ENCODE measurements at regions not wholly inside any gene's neighbourhood (a gene's known extent, or its start where the extent isn't known, plus 50 kb on each side); places are given as distances from the start of the nearest gene placed in this dataset.

DNA sequence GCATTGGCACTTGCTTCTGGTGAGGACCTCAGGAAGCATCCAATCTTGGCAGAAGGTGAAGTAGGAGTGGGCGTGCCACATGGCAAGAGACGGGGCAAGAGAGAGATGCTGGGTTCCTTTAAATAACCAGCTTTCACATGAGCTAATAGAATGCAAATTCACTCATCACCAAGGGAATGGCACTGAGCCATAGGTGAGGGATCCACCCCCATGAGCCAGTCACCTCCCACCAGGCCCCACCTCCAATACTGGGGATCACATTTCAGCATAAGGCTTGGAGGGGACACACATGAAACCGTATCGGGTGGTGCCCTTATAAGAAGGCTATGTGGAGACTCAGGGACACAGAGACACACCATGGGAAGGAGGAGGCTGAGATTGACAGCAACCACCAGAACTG, 140.0 kb upstream of the MSX1 start:
- DNase-seq (ENCODE audit: extremely low read depth, low read depth), result no peak
- TF ChIP-seq, protein P1, sequence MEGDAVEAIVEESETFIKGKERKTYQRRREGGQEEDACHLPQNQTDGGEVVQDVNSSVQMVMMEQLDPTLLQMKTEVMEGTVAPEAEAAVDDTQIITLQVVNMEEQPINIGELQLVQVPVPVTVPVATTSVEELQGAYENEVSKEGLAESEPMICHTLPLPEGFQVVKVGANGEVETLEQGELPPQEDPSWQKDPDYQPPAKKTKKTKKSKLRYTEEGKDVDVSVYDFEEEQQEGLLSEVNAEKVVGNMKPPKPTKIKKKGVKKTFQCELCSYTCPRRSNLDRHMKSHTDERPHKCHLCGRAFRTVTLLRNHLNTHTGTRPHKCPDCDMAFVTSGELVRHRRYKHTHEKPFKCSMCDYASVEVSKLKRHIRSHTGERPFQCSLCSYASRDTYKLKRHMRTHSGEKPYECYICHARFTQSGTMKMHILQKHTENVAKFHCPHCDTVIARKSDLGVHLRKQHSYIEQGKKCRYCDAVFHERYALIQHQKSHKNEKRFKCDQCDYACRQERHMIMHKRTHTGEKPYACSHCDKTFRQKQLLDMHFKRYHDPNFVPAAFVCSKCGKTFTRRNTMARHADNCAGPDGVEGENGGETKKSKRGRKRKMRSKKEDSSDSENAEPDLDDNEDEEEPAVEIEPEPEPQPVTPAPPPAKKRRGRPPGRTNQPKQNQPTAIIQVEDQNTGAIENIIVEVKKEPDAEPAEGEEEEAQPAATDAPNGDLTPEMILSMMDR (IDR thresholded peaks at IDR 0.05; ENCODE audit: low read depth, low read length), result no peak

DNA sequence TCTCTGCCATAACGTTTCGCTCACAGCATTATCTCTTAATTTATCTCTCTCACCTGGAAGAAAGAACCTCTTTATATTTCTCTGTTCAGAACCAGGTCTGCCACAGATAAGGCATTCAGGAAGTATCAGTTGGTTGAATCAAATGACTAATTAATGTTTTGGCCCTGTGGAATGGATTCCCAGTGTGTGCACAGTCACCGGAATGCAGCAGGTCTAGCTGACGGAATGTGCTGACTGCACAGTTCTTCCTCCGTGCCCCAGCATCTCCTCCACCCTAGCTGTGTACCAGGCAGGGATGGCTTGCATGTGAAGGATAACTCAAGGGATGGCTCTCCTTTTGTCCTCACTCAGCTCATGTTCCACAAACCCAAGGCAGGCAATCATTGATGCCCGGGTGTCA, 141.8 kb upstream of the MSX1 start:
- TF ChIP-seq, protein P1 (IDR thresholded peaks at IDR 0.05; ENCODE audit: low read depth, low read length), result no peak
- DNase-seq (ENCODE audit: extremely low read depth, low read depth), result no peak

DNA sequence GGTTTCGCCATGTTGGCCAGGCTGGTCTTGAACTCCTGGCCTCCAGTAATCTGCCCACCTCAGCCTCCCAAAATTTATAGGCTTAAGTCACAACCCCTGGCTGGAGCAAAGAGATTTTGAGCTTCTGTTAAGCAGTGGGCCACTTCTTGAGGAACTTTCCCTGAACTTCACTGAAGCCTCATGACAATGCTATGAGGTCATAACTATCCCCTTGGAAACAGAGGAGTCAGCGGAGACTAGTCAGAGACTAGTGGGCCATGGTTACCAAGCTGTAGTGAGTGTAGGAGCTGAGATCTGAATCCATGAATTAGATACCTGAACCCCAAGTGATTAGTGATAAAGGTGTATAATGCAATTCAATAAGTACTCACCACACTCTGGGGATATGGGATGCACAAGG, 145.1 kb upstream of the MSX1 start:
- TF ChIP-seq, protein P1 (IDR thresholded peaks at IDR 0.05; ENCODE audit: low read depth, low read length), result no peak
- no peak for DNase-seq (ENCODE audit: extremely low read depth, low read depth)

DNA sequence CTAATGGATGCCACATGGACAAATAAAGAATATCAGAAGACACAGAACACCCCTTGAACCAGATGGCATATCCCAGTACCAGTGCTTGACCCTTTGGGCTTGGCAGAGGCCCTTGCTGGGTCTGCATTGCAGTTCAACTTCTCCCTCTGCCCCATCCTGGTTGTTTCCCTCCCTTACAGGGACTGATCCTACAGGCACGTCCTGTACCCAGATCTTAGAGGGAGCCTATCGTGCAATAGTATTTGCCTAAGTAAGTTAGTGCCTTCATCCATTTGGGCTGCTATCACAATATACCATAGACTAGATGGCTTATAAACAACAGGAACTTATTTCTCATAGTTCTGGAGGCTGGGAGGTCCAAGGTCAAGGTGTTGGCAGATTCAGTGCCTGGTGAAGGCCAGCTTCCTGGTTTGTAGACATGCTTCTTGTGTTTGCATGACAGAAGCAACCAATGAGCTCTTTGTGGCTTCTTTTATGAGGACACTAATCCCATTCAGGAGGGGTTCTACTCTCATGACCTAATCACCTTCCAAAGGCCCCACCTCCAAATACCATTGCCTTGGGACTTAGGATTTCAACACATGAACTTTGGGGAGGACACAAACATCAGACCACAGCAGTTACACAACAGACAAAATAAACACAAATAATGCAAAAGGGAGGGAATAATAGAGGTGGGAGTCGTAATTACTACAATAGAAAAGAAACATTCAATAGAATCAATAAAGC, 146.5 kb upstream of the MSX1 start:
- DNase-seq (ENCODE audit: extremely low read depth, low read depth), result no peak

DNA sequence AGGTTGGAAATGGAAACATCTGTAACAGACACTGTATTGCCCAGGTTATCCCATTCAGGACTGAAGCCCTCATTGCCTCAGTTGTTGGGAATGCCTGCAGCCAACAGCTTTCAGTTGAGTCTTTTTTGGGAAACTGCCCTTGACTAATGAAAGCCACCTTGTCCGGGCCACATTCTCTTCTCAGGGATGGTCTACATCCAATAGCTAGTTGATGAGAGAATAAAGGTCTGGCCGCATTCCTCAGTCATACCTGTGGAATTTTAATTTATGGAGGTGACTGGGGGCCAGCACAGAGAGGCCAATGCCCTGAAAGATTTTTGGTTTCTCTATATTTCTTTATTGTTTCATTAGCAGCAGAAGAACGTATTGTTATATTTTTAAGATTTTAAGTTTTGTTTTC, 147.6 kb upstream of the MSX1 start:
- TF ChIP-seq, protein P1 (IDR thresholded peaks at IDR 0.05; ENCODE audit: low read depth, low read length), result no peak
- no peak for DNase-seq (ENCODE audit: extremely low read depth, low read depth)

More for the DNA sequence above, 146.5 kb upstream of the MSX1 start:
- TF ChIP-seq, protein P1 (IDR thresholded peaks at IDR 0.05; ENCODE audit: low read depth, low read length), result no peak

DNA sequence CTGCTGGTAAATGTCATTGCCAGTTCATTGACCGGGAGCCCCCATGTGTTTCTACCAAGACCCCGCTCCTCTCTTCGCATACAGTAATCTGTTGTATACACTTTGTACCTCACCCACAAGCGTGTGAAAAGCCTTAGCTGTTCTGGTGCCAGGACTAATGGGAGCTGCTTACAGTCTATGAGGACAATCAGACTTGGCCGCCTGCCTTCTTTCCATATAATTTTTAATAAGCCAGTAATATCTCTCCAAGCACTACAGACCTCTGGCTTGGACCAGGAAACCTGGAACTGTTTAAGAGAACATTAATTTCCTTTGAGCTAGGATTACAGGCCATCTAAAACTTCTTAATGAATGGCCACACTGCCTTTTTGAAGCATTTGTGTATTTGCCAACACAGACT, 149.7 kb upstream of the MSX1 start:
- no peak for DNase-seq (ENCODE audit: extremely low read depth, low read depth)
- TF ChIP-seq, protein P1 (IDR thresholded peaks at IDR 0.05; ENCODE audit: low read depth, low read length), result no peak

DNA sequence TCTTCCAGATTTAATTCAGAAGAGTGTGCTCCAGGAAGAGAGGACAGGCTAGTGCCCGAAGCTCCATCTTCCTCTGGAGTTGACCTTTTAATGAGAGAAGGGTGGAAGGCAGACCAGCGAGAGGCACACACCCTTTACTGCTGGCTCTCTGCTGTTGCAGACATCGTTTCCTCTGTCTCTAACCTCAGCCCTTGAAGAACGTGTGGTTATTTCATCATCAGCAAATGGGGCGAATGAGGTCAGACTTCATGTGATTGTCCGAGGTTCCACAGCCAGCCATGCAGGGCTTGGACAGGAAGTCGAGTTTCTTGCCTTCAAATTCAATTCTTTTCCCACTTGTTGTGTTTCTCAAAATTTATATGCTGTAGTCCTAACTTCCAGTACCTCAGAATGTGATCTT, 155.2 kb upstream of the MSX1 start:
- TF ChIP-seq, protein P1 (IDR thresholded peaks at IDR 0.05; ENCODE audit: low read depth, low read length), result no peak
- no peak for DNase-seq (ENCODE audit: extremely low read depth, low read depth)
